Body of pancreas (tissue), 4 donors: ENCODE measurements at regions not wholly inside any gene's neighbourhood (a gene's known extent, or its start where the extent isn't known, plus 50 kb on each side); places are given as distances from the start of the nearest gene placed in this dataset.

ENCODE experiments used
- CTCF ChIP-seq, 7 experiments: fragments of 450-650 bp in 4 of 7; fragments of 200-600 bp in 3 of 7; sonication (generic) in 3 of 7; IDR thresholded peaks; one replicate each; pipeline ENCODE4 v1.5.1; 2016 to 2019; ENCODE audit warnings: antibody characterized with exemption in 7 of 7
- POLR2A ChIP-seq, 3 donors: fragments of 450-650 bp; IDR thresholded peaks; one replicate each; pipeline ENCODE4 v1.6.1; 2016; ENCODE audit warnings: antibody characterized with exemption in 3 of 3, mild to moderate bottlenecking in 2 of 3

- TF ChIP-seq CTCF (IDR thresholded peaks at IDR 0.05) = no peak
- no peak for TF ChIP-seq POLR2A (IDR thresholded peaks at IDR 0.05)
These were observed 1219.8 kb upstream of the ZEB2 start for GRCh38 chr2:145739681-145740080.
